BJ (cell line): ENCODE measurements at regions not wholly inside any gene's neighbourhood (a gene's known extent, or its start where the extent isn't known, plus 50 kb on each side); places are given as distances from the start of the nearest gene placed in this dataset.

ENCODE experiments used
- CTCF ChIA-PET: fragments of 350-600 bp; formaldehyde crosslinking; extraction: SDS; loops from one replicate; lab custom pipeline; 2021; ENCODE audit warnings: antibody characterized with exemption, inconsistent platforms; lab: Yijun Ruan, JAX
- POLR2A ChIA-PET: fragments of 300-600 bp; sonication (Branson Sonifier 250); formaldehyde crosslinking; extraction: SDS; loops from one replicate; lab custom pipeline; 2021; ENCODE audit warnings: antibody characterized with exemption; lab: Charles Lee
- DNase-seq: peaks from one replicate; pipeline ENCODE4 v3.0.0-alpha.2; 2011; ENCODE audit warnings: low read depth
- H3K27me3 ChIP-seq: 2 replicates; pipeline ENCODE4 v1.6.0; 2011; ENCODE audit warnings: low read length; ENCODE audit not compliant: control insufficient read depth, insufficient read depth
- H3K36me3 ChIP-seq: 2 replicates; pipeline ENCODE4 v1.5.1; 2011; ENCODE audit warnings: low read length; ENCODE audit not compliant: control insufficient read depth, insufficient read depth
- H3K4me3 ChIP-seq: 2 replicates; pipeline ENCODE4 v1.5.1; 2011; ENCODE audit warnings: low read depth, mild to moderate bottlenecking, control low read depth, low read length
- CTCF ChIP-seq: IDR thresholded peaks from 2 replicates; pipeline ENCODE4 v1.5.1; 2011; ENCODE audit warnings: low read depth, mild to moderate bottlenecking, control low read depth, inconsistent platforms, low read length, moderate library complexity; ENCODE audit not compliant: insufficient read depth

- no peak for DNase-seq
- Histone ChIP-seq H3K4me3 (no peak overlapping the region), H3K36me3 (no peaks in the 10 kb centered on the region), H3K27me3 (no peaks in the 10 kb centered on the region)
- POLR2A ChIA-PET = no interaction called here
- CTCF ChIA-PET = no interaction called here
- no peak for TF ChIP-seq CTCF
Observed at GRCh38 chr20:53800883-53801604, 207.4 kb upstream of the ZNF217 start.

DNA sequence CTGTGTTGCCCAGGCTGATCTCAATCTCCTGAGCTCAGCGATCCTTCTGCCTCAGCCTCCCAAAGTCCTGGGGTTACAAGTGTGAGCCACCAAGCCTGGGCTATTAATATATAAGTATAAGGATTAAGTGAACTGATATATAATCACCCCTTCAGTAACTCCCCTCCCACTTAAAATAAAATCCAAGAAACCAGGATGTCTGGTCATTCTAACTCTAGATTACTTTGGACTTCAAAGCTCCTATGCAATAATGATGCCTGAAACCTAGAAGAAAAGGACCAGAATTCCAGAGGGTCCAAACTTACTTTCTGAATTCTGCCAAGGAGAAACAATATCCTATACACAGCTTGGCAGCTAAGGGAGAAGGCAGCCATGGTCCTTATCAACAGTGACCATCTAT lies 206.8 kb upstream of the ZNF217 start:
- no peak for TF ChIP-seq CTCF
- Histone ChIP-seq H3K4me3 (no peak overlapping the region), H3K36me3 (no peaks in the 10 kb centered on the region), H3K27me3 (no peaks in the 10 kb centered on the region)
- DNase-seq = no peak
- CTCF ChIA-PET = no interaction called here
- POLR2A ChIA-PET = no interaction called here

DNA sequence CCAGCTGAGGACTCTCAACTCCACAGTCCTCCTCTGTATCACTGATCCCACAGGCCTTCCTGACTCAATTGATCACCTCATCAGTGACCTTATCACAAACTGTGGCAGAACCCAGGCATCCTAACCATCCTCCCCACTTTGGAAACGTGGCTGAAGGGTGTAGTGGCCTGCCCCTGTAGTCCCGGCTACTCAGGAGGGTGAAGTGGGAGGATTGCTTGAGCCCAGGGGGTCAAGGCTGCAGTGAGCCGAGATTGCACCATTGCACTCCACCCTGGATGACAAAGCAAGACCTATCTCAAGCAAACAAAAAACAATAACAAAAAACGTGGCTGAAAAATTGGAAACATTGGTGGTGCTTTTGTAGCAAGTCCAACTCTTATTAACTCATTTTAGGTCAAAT lies 203.4 kb upstream of the ZNF217 start:
- ChIA-PET CTCF (interaction anchor here (0.9 kb wide), 1 partner anchor 9 kb away, joined by 4 read pairs; no protein-coding TSS in a partner anchor), POLR2A (no interaction called here)
- no peak for TF ChIP-seq CTCF
- H3K36me3 ChIP-seq = no peaks in the 10 kb centered on the region
- no peak overlapping the region for H3K4me3 ChIP-seq
- no peaks in the 10 kb centered on the region for H3K27me3 ChIP-seq
- DNase-seq = no peak

GRCh38 chr20:53795170-53795569 lies 201.5 kb upstream of the ZNF217 start:
- Histone ChIP-seq H3K4me3 (no peak overlapping the region), H3K27me3 (no peaks in the 10 kb centered on the region), H3K36me3 (no peaks in the 10 kb centered on the region)
- ChIA-PET POLR2A (no interaction called here), CTCF (no interaction called here)
- no peak for TF ChIP-seq CTCF
- peak; percentile 9 for DNase-seq

GRCh38 chr20:53794529-53795115 lies 201.0 kb upstream of the ZNF217 start:
- no peak overlapping the region for H3K4me3 ChIP-seq
- ChIA-PET POLR2A (no interaction called here), CTCF (no interaction called here)
- H3K27me3 ChIP-seq = no peaks in the 10 kb centered on the region
- no peaks in the 10 kb centered on the region for H3K36me3 ChIP-seq
- peak; percentile 15 for DNase-seq
- TF ChIP-seq CTCF = no peak
